HCT116 (cell line): ENCODE measurements at regions not wholly inside any gene's neighbourhood (a gene's known extent, or its start where the extent isn't known, plus 50 kb on each side); places are given as distances from the start of the nearest gene placed in this dataset.

Source experiments
- POLR2AphosphoS5 ChIP-seq: IDR thresholded peaks from 2 replicates; pipeline ENCODE4 v1.6.1; 2011; ENCODE audit warnings: mild to moderate bottlenecking, low read depth, low read length, moderate library complexity
- REST ChIP-seq: IDR thresholded peaks from 2 replicates; pipeline ENCODE4 v1.6.1; 2012; ENCODE audit warnings: low read depth

GRCh38 chr14:98203421-98203820 is 1068.6 kb downstream of the BCL11B start:
- no peak for TF ChIP-seq REST
- TF ChIP-seq POLR2AphosphoS5 = no peak
